ENCODE measurements at regions not wholly inside any gene's neighbourhood (a gene's known extent, or its start where the extent isn't known, plus 50 kb on each side); places are given as distances from the start of the nearest gene placed in this dataset.

DNA sequence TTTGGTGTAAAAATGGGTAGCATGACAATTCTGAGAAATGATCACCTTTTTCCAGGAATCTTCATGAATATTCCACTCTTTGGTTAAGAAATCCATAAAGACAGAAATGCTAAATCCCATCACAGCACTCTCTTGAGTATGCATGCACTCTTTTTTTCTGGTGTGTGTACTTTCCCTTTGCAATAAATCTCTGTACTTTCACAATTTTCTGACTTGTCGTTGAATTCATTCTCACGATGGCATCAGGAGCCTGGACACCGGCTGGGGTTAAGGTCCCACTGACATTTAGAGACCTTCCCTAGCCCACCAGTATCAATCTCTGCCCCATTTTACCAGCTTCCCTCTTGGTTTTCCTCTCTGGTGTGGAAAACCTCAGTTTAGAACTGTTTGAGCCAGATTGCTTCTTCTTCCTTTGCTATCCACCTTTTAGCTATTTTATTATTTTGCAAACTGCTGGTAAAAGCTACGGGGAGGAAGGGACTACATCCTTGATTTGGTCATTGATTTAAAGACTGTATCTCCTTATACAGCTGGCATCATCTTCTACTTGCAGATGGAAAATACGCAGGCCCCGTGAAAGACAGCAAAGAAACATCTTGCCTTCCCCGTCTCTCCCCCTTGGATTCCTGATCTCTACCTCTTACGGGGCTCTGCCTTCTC, 59.9 kb upstream of the ZFR start:
- DNase-seq (ENCODE audit: low spot score) = no peak

DNA sequence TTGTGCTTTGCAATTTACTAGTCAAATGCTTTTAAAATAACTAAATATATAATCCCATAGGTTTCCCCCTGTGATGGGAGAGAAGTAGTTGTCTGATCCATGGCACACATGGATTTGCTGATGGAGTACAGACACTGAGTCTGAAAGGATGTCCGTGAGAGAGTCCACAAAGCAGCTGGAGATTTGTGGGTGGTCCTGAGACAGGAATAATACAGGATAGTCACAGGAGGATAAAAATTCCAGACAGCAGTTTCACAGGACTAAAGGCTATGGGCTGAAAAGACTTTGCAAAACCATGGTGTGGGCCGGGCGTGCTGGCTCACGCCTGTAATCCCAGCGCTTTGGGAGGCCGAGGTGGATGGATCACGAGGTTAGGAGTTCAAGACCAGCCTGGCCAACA, 58.7 kb upstream of the ZFR start:
- no peak for DNase-seq (ENCODE audit: low spot score)

DNA sequence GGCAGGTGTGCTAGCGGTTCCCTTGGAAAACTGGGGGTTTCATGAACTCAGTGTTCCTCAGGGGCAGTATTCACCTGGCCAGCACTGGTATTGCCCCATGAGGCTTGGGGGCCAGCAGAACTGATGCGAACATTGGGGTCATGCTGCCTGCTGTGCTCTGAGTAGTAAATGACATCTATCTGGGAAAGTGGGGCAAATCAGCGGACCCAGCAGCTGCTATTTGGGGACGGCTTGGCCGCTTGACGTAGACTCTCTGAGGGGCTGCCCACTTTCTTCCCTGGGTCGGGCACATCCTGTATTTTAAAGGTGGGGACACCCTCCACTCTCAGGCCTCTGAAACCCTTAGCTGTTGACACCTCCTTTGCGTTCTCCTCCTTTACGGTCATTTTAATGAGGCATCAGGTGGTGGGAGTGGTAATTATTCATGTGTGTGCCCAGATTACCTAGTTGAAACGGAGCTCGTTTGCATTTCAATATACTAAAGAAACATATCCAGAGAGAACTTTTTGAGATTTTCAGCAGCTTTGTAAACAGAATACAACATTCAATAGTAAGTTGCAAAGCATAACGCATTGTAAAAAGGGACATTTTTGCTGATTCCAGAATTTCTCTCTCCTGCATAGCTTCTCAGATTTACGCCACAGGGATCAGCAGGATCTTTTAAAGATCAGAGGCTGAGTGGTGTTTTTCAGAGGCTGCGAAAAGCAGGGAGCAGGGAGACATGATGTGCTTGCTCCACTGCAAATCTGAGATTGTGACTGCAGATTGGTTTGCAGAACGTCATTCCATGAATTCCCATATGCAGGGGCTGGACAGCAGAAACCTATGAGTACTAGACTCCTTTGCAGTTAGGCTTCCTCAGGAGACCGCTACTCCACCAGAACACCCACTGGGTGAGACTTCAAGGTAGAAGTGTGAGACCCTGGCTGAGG, 56.8 kb upstream of the ZFR start:
- no peak for DNase-seq (ENCODE audit: low spot score)

DNA sequence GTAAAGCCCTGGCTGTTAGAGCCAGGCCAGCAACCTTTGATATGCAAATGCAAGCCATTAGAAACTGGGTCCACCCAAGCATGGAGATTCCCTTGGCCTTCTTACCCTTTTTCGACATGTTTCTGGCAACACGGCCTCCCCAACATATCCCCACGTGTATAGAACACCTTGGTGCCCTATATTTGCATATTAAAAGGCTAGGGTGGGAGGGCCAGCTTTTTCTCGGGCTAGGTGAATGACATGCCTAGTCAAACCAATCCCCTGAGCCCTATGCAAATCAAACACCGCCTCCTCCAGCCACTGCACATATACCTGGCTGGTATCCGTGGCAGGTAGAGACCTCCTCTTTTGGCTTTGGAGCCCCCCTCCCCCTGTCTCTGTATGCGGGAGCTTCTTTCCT, 55.6 kb upstream of the ZFR start:
- DNase-seq (ENCODE audit: low spot score) = no peak

DNA sequence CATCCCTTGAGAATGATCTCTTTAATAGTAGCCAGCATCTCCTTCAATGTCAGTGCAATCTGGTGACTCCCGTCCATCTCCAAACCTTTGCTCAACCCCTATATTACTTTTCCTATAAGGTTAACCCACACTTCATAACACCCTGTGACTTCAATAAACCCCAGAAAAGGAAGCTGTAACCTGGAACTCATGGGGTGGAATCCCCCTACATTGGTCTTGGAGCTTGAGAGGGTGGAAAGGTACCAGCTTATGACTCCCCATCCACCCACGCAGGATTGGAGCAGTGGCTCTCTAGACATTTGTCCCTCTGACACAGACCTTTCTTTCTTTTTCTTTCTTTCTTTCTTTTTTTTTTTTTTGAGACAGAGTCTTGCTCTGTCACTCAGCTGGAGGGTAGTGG, 54.7 kb upstream of the ZFR start:
- no peak for DNase-seq (ENCODE audit: low spot score)

DNA sequence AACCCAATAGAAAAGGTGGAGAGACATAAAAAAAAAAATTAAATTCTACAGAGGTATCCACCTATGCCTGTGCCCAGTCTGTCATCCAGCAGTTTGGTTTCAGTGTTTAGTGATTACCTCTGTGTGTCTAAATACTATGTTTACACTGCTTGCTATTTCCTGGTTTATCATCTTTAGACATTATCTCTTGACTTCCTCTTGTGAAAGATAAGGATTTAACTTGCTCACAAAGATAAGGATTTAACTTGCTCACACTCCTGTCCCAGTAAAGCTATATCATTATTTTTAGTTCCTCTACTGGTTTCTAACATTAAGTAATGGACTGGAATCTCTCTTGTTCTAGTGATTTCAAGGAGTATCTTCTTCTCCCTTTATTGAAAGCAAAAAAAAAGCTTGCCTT, 53.9 kb upstream of the ZFR start:
- DNase-seq (ENCODE audit: low spot score) = no peak

DNA sequence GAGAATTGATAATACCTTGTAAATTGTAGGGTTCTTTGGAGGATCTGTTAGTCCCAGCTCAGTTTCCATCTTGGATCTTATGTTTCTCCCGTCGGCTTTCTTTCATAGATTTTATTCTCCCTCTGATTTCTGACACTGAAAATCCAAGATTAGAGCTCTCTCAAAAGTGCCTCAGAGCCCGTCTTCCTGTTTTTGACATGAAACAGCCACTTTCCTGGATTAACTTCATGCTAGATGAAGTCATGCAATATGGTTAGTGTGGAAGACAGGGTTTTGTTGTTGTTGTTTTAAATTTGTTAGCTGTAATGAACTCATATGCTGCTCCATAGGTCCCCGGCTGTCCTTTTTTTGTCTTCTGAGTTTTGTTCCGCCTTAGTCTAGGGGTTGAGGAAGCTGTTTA, 51.6 kb upstream of the ZFR start:
- DNase-seq (ENCODE audit: low spot score) = no peak

DNA sequence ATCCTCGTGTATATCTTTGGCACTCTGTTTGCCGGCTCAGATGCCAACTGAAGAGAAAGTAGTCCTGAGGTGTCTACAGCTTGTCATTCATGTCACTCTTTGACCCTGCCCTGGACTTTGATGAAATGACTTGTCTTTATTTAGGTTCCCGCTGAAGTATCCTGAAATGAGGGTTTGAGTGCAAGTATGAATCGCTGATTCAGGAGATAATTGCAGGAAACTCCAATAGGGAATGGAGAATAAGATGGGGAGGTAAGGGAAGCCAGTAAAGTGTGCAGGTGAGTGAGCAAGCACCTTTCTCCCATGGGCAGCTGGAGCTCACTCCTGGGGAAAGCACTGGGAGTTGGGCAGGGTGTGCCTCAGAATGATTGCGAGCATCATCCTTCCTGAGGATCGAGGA, 50.3 kb upstream of the ZFR start:
- DNase-seq (ENCODE audit: low spot score) = no peak
